UCSD-AML1 (cell line): ENCODE measurements at regions not wholly inside any gene's neighbourhood (a gene's known extent, or its start where the extent isn't known, plus 50 kb on each side); places are given as distances from the start of the nearest gene placed in this dataset.
"Not testable (repeated sequence)": the region's sequence is repeated elsewhere in the genome, so short reads cannot be mapped to it uniquely, and the experiment has no call there.

Source experiments
- DNase-seq: peaks from one replicate; lab custom pipeline; 2025; ENCODE audit not compliant: unreplicated experiment; lab: John Stamatoyannopoulos, UW

DNA sequence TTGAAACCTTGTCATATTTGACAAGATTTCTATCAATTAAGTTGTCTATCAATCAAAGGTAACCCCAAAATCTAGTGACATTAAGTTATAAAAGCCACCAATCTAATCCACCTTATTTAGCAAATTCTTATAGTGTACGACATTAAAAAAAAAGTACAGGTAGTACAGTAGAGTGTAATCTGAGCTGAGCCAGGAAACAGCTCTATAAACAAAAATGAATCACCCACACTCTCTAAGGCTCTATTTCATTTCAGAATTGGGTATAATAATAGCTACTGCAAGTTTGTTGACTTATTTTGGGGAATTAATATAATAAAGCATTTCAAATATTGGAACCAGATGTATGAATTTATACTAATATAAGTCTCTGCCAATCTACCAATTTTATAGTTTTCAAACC, 342.4 kb upstream of the FLRT2 start:
- DNase-seq = no peak

- DNase-seq = no peak
Observed at GRCh38 chr14:85188836-85189235, 341.1 kb upstream of the FLRT2 start.

DNA sequence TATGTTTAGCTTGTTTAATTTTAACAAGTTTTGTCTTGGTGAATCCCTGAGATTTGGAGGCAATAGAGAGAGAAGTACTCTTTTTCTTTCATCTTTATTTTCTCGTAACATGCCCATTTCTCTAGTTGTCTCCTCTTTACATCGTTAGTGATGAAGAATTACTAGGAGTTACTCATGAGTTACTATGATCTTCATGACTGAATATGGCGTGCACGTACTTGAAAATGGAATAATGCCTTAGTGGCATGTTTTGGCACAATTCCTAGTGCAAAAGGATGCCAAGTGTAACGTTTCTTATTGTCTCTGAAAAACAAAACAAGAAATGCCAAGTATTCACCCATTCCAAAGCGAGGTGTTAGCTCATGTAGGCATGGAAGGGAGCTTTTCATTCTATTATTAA, 340.7 kb upstream of the FLRT2 start:
- DNase-seq = not testable (repeated sequence)

DNA sequence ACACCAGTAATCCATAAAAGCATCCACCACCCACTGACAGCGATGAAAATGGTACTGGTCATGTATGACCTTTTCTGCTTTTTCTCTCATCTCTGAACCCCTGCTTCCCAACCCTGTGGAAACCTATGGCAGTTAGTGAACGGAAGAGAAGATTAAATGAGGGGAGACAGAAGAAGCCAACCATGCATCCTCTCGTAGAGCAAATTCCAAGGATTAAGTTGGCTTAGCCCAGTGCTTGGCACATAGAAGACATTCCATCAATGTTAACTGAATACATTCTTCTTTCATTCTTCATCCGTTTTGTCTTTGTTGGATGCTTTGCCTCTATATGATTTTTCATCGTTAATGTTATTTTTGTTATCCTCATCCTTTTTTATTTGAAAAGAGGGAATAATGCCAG, 339.7 kb upstream of the FLRT2 start:
- DNase-seq = no peak

- DNase-seq = no peak
Observed at GRCh38 chr14:85191986-85192385, 338.0 kb upstream of the FLRT2 start.

DNA sequence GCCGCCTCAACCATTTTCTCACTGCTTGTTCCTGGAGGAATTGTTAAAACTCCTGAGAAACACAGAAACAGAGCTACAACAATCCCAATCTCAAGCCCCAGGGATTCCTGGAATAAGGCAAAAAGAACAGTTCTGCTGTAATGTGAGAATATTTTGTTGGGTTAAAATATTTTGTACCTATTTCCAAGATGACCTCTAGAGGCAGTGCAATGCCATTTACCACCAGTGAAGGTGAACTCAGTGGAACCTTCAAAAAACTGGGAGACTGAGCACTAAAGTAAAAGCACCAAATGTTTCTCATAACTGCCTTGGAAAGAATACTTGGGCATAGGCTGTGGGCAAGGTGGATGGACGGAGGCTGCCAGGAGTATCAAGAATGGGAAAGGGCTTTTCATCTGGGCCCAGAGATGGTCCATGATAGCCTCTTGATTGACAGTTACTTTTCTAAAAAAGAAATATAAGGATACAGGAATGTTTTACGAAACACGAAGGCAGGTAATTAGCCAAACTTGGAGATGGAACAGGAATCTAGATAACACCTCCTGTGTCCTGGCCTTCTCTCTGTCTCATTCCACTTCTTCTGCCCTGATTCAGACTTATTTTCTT, 334.0 kb upstream of the FLRT2 start:
- no peak for DNase-seq

DNA sequence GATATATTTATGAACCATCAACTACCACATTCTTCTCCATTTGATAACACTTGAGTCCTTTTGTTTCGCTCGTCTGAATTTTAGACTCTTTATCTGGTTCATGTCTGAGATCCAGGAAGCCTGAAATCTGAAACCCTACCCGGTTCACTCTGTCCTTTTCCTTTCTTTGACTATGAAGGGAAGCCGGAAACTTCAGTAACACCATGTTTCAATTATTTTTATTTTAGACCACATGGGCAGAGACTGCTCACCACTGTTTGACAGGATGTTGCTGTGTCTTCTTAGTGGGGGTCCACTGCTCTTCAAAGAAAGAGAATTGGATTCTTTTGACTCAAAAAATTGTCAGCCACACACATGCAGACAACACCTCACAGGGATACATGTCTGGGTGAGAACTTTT, 331.9 kb upstream of the FLRT2 start:
- no peak for DNase-seq

DNA sequence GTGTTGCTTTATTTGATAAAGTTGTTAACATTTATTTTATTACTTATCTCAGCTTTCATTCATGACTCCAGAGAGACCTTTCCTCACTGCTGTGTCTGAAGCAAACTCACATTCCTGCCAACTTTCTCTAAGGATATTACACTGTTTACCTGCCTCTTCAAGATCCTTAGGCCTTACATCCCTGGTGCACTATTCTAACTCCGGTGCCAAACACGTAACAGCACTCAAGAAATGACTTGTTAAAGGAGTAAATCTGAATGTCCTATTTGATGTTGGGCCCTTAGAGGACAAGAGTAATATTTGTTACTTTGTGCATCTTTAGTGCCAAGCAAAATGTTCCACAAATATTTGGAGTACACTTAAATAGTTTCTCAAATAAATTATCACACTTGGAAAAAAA, 324.1 kb upstream of the FLRT2 start:
- DNase-seq = no peak

- DNase-seq = no peak
Observed at GRCh38 chr14:85214471-85214870, 315.5 kb upstream of the FLRT2 start.

- DNase-seq = no peak
Observed at GRCh38 chr14:85217412-85217811, 312.5 kb upstream of the FLRT2 start.

GRCh38 chr14:85218982-85219381, 311.0 kb upstream of the FLRT2 start:
- DNase-seq = no peak

DNA sequence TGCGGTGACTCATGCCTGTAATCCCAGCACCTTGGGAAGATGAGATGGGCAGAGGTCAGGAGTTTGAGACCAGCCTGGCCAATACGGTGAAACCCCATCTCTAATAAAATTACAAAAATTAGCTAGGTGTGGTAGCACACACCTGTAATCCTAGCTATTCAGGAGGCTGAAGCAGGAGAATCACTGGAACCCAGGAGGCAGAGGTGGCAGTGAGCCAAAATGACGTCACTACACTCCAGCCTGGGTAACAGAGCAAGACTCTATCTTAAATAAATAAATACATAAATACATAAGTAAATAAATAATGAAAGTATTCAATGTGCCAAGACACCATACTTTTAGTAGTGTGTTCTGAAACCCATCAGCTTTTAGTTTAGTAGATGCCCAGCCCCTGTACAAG, 308.1 kb upstream of the FLRT2 start:
- no peak for DNase-seq

DNA sequence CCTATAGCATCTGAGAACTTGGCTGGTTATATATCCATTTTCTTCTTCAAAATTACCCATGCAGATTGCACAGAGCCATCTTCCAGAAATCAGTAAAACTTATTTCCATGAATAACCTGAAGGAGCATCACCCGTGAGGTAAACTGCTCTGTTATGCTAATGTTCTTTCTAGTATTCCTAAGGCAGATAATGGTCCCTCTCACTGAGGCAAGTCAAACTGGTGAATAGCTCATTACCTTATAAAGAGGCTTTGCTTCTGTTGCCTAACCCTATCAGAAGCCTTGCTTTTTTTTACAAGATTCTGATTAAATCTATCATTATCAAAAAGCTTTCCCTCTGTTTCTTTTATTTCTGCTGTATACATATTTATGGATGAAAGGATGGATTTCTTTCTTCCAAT, 307.6 kb upstream of the FLRT2 start:
- no peak for DNase-seq

DNA sequence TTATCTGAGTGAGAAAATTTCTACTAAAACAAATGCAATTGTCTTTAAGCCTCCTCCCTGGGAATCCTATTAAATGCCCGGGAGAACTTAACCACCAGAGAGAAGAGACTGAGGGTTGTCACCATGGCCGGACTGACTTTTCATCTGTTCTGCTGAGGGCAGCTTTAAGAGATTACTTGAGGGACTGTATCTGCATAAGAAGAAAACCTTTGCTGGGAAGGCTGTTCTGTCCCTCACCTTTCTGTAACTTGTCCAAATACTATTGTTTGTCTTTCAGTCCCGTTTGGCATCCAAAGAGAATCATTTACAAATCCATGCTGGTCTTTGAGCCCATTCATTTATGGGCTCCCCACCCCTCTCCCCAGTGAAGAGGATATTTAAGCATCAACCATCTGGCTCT, 306.3 kb upstream of the FLRT2 start:
- DNase-seq = no peak

DNA sequence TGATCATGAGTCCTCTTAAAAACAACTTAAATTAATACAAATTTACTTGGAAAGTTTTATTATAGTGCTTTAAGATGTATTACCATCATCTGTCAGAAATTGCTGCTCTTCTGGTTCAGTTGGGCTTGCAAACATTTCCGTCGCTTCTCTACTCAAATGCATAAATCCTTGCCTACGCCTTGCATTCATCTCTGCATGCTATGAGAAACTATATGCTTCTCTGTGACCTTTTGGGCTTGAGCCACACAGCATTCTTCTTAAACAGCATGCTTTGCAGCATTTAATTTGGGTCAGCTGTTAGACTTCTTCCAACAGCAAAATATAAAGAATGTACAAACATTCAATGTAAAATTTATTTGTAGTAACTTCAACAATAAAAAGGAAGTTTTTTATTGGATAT, 305.7 kb upstream of the FLRT2 start:
- DNase-seq = no peak

DNA sequence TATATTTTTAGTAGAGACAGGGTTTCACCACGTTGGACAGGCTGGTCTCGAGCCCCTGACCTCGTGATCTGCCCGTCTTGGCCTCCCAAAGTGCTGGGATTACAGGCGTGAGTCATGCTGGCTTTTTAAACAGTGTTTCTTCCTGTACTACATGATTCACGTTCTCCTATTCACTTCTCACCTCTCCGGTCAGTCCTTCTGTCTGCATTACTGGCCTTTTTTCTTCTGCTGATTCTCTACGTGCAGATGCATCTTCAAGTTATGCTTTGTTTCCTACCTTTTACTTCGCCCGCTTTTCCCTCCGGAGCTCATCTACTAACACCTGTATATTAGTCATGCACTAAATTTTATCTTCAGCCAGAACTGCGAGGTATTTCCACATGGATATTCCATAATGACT, 296.2 kb upstream of the FLRT2 start:
- no peak for DNase-seq

DNA sequence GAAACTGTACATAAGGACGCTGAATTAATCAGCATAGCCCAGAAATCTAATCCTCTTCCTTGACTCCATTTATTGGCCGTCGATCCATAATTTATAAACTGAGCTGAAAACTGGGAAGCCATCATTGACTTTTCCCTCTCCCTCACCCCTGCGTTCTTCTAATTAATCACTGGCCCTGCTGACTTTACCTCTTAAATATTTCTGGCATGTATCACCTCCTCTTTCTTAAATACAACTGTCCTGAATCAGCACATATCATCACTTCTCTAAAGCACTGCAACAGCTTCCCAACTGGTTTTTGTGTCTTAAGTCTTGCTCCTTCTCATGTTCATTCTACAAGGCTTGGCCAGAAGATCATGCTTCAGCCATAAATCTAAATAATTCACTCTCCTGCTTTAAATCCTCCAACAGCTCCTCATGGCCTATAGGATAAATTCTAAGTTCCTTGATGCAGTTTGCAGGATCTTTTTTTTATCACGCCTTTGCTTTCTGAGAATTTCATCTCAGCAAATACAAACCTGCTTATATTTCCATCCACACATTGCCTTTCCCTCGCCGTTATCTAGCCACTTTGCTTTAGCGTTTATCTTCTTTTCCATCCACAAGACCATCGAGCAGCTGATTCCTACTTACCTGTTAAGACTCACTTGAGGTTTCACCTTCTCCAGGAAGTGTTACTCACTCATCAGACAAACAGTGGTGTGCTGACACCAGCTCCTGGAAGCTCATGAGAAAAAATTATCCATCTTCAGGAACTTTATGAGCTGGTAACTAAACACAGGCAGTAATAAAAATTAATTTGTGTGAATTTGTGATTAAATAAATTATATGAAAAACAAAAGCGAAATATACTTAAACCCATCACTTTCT, 295.6 kb upstream of the FLRT2 start:
- DNase-seq = no peak

- DNase-seq = no peak
Observed at GRCh38 chr14:85235868-85236267, 294.1 kb upstream of the FLRT2 start.

GRCh38 chr14:85236296-85236695, 293.6 kb upstream of the FLRT2 start:
- no peak for DNase-seq

- DNase-seq = no peak
Observed at GRCh38 chr14:85239791-85240190, 290.2 kb upstream of the FLRT2 start.

DNA sequence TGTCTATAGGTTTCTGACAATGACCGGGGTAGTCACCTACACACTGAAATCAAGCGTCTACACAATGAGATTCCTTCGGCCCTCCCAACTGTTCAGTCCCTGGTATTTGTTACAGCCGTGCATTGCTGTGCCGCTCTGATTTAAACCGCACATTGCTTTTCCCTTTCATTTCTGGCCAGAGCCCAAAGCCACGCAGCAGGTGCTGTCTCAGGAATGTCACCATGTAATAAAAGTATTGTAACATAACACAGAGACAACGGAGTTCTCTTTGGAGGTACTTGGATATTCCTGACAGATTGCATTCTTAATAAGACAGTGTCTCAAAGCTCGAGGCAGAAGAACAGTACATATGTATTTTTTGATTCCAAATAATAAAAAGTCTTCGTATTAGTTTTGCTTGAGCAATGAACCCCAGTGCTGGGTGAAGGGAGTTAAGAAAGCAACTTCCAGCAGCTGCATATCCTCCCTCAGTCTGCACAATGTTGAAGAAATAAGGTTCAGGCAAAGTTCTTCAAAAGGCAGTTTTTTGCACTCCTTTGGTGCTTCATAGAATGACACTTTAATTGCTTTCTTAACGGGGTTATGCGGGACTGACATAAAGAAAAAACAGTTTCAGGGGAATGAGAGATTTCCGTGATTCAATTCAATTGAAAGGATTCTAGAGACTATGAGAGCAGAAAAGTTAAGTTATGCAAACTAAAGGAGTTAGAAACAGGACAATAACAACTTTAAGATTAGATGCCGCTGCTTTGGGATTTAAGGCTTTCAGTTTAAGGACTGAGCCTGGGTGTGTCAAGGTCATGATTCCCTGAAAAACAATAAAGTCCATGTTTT, 288.7 kb upstream of the FLRT2 start:
- DNase-seq = no peak

DNA sequence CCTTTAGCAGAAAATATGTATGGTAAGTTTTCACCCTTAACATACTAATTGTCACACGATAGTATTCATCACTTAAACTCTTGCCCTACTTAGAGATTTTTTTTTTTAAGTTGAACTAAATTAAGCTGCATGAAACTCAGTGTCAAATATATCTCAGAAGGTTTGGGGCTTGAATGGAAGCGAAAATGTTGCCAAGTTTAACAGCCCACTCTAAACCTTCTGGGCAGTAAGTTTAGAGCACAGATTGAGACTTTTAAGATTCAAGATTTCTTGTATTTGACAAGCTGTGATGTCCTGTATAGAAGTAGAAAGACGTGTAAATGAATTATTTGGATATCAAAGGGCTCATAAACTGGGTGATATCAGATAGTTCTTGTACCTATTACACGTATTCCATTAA, 287.3 kb upstream of the FLRT2 start:
- DNase-seq = no peak
